K562 (cell line): ENCODE measurements at regions not wholly inside any gene's neighbourhood (a gene's known extent, or its start where the extent isn't known, plus 50 kb on each side); places are given as distances from the start of the nearest gene placed in this dataset.

Source experiments
- ATAC-seq: fragments of 200-7000 bp; cut with Tn5 transposase; 3 replicates; pipeline ENCODE4 v1.9.1; 2020; ENCODE audit warnings: moderate library complexity
- BruUV-seq: library from RNA; stranded (reverse); fragments of 400-500 nt; replicated peaks from 2 replicates; lab custom pipeline; 2021; lab: Mats Ljungman, UMichigan
- CTCF ChIA-PET: fragments of 300-600 bp; formaldehyde crosslinking; extraction: SDS; loops from one replicate; lab custom pipeline; 2021; ENCODE audit warnings: low intra/inter-chr PET ratio; lab: Yijun Ruan, JAX
- POLR2A ChIA-PET: fragments of 300-600, 350-650 bp; sonication (Branson Sonifier 250); formaldehyde crosslinking; extraction: SDS; loops from one replicate; lab custom pipeline; 2021; ENCODE audit warnings: antibody characterized with exemption, inconsistent platforms; lab: Yijun Ruan, JAX
- DNase-seq, 4 experiments: peaks; one replicate each; pipeline versions ENCODE4 v3.0.0 to v3.0.0-alpha.2; 2011 to 2018; ENCODE audit warnings: low spot score in 3 of 4, mixed read lengths in 3 of 4; ENCODE audit errors: extremely low read depth in 1 of 4
- FAIRE-seq: peaks from 2 replicates; lab custom pipeline; 2011; peaks lifted over from hg19 to GRCh38; lab: Jason Lieb, UNC
- H2AFZ ChIP-seq: 2 replicates; pipeline ENCODE4 v1.6.0; 2011; ENCODE audit warnings: low read depth, low read length, control low read depth, inconsistent platforms
- H3K27ac ChIP-seq: fragments of 200-600 bp; 3 replicates; pipeline ENCODE4 v1.8.0; 2011; ENCODE audit warnings: low read depth, mild to moderate bottlenecking, control low read depth, inconsistent platforms, low read length, moderate library complexity, mixed read lengths; ENCODE audit errors: extremely low read depth
- H3K27me3 ChIP-seq, 2 experiments: fragments of 300-600 bp in 1 of 2; 2 replicates in 1 of 2; 3 replicates in 1 of 2; pipeline versions ENCODE4 v1.6.0 to v1.8.0; 2011; ENCODE audit warnings: inconsistent platforms in 2 of 2, low read length in 2 of 2, mild to moderate bottlenecking in 1 of 2, mixed read lengths in 1 of 2, moderate library complexity in 1 of 2; ENCODE audit not compliant: control insufficient read depth in 2 of 2, insufficient read depth in 2 of 2
- H3K36me3 ChIP-seq: fragments of 300-600 bp; 3 replicates; pipeline ENCODE4 v1.8.0; 2011; ENCODE audit warnings: mild to moderate bottlenecking, low read length, inconsistent platforms; ENCODE audit not compliant: control insufficient read depth, insufficient read depth
- H3K4me1 ChIP-seq, 2 experiments: fragments of 200-600 bp in 1 of 2; replicated peaks in 1 of 2; 2 replicates in 1 of 2; 3 replicates in 1 of 2; pipeline versions ENCODE4 v1.5.1 to v1.8.0; 2011; ENCODE audit warnings: inconsistent platforms in 2 of 2, low read length in 2 of 2, mild to moderate bottlenecking in 1 of 2, mixed read lengths in 1 of 2, moderate library complexity in 1 of 2; ENCODE audit not compliant: control insufficient read depth in 2 of 2, insufficient read depth in 2 of 2
- H3K4me2 ChIP-seq: 2 replicates; pipeline ENCODE4 v1.6.1; 2011; ENCODE audit warnings: low read length, control low read depth, inconsistent platforms, mixed read lengths; ENCODE audit not compliant: insufficient read depth
- H3K4me3 ChIP-seq: fragments of 200-600 bp; sonication (generic), shearing (Covaris generic); 2 replicates; pipeline ENCODE4 v1.5.1; 2016; ENCODE audit warnings: control low read depth, inconsistent platforms
- H3K79me2 ChIP-seq: fragments of 200-600 bp; 3 replicates; pipeline ENCODE4 v1.8.0; 2011; ENCODE audit warnings: low read length, inconsistent platforms; ENCODE audit not compliant: control insufficient read depth, insufficient read depth
- H3K9ac ChIP-seq, 2 experiments: 2 replicates each; pipeline versions ENCODE4 v1.6.0 to v1.6.1; 2011; ENCODE audit warnings: low read depth in 2 of 2, low read length in 2 of 2, control low read depth in 1 of 2, inconsistent platforms in 1 of 2, mild to moderate bottlenecking in 1 of 2, mixed read lengths in 1 of 2; ENCODE audit not compliant: insufficient read depth in 1 of 2
- H3K9me1 ChIP-seq: one replicate; pipeline ENCODE4 v1.6.0; 2011; ENCODE audit warnings: inconsistent platforms, mild to moderate bottlenecking, low read length, moderate library complexity; ENCODE audit not compliant: control insufficient read depth, insufficient read depth
- H3K9me3 ChIP-seq: replicated peaks from 2 replicates; pipeline ENCODE4 v1.5.1; 2011; ENCODE audit warnings: low read depth, low read length, inconsistent platforms; ENCODE audit not compliant: control insufficient read depth, insufficient read depth
- H4K20me1 ChIP-seq: replicated peaks from 2 replicates; pipeline ENCODE4 v1.6.1; 2011; ENCODE audit warnings: low read length, inconsistent platforms, mixed read lengths; ENCODE audit not compliant: control insufficient read depth, insufficient read depth
- C11orf30 ChIP-seq: fragments of 450-650 bp; IDR thresholded peaks from 2 replicates; pipeline ENCODE4 v1.6.1; 2016; ENCODE audit warnings: low read depth, mild to moderate bottlenecking
- CREB1 ChIP-seq, 2 experiments: sonication (generic) in 1 of 2; formaldehyde crosslinking in 1 of 2; IDR thresholded peaks; 2 replicates each; pipeline versions ENCODE4 v1.6.1 to v1.8.0; 2012 to 2022; ENCODE audit warnings: inconsistent platforms in 1 of 2, mild to moderate bottlenecking in 1 of 2, missing genetic modification reagents in 1 of 2, moderate library complexity in 1 of 2
- EP300 ChIP-seq: IDR thresholded peaks from 2 replicates; pipeline ENCODE4 v1.6.1; 2012; ENCODE audit warnings: low read length, improper control_type of control experiment
- HCFC1 ChIP-seq: IDR thresholded peaks from 2 replicates; pipeline ENCODE4 v1.6.1; 2012; ENCODE audit warnings: low read depth, low read length, improper control_type of control experiment
- ILK ChIP-seq: fragments of 450-650 bp; IDR thresholded peaks from 2 replicates; pipeline ENCODE4 v1.6.1; 2016; ENCODE audit warnings: missing genetic modification characterization, low read depth, mild to moderate bottlenecking, missing compliant biosample characterization, moderate library complexity, borderline replicate concordance
- SIN3A ChIP-seq, 2 experiments: fragments of 150-350 bp in 1 of 2; IDR thresholded peaks; 2 replicates each; pipeline ENCODE4 v1.6.1; 2011 to 2016; ENCODE audit warnings: borderline replicate concordance in 2 of 2, low read depth in 2 of 2, low read length in 2 of 2, mild to moderate bottlenecking in 2 of 2, moderate library complexity in 2 of 2; ENCODE audit not compliant: control insufficient read depth in 1 of 2
- SPI1 ChIP-seq: IDR thresholded peaks from 2 replicates; pipeline ENCODE4 v1.6.1; 2011; ENCODE audit warnings: low read depth, low read length, control low read depth, borderline replicate concordance
- SRF ChIP-seq, 2 experiments: fragments of 250-450, 450-650 bp in 1 of 2; sonication (Bioruptor Pico) in 1 of 2; sonication (generic) in 1 of 2; formaldehyde crosslinking; IDR thresholded peaks; 2 replicates each; pipeline versions ENCODE4 v1.5.0 to v1.5.1; 2020 to 2022; ENCODE audit warnings: mild to moderate bottlenecking in 1 of 2, missing genetic modification reagents in 1 of 2
- U2AF2 ChIP-seq: fragments of 200-400 bp; formaldehyde crosslinking; optimal IDR thresholded peaks from 2 replicates; pipeline ENCODE3; 2017; ENCODE audit warnings: low read depth, mild to moderate bottlenecking, low read length
- ZBTB17 ChIP-seq: fragments of 450-650 bp; formaldehyde crosslinking; IDR thresholded peaks from 2 replicates; pipeline ENCODE4 v1.4.0; 2020; ENCODE audit warnings: mild to moderate bottlenecking
- ZNF121 ChIP-seq: sonication (generic); formaldehyde crosslinking; conservative IDR thresholded peaks from 2 replicates; pipeline ENCODE4 v1.8.0; 2022; ENCODE audit warnings: missing genetic modification reagents
- ZNF217 ChIP-seq: sonication (generic); formaldehyde crosslinking; IDR thresholded peaks from 2 replicates; pipeline ENCODE4 v1.8.0; 2022; ENCODE audit warnings: mild to moderate bottlenecking, missing genetic modification reagents
- WGBS: fragments of 100-300 bp; shearing (Covaris generic); methylation state at CpG from one replicate; pipeline ENCODE4 v1.1.6; 2016; ENCODE audit warnings: low coverage, mixed read lengths; ENCODE audit not compliant: insufficient coverage; ENCODE audit errors: missing lambda C conversion rate; 5-methylcytosine and 5-hydroxymethylcytosine counted together
- in situ Hi-C: fragments of 300-500 bp; cut with MboI; formaldehyde crosslinking; loops from 4 replicates; pipeline ENCODE4 v1.15.0; 2018; ENCODE audit warnings: inconsistent platforms, mixed read lengths
- intact Hi-C: fragments of 100-400 bp; cut with micrococcal nuclease; formaldehyde crosslinking; loops from 2 replicates; pipeline ENCODE4 v1.14.2; 2022
- TF ChIP-seq, protein P1 (sequence below): fragments of 450-650 bp; formaldehyde crosslinking; IDR thresholded peaks from 2 replicates; pipeline ENCODE4 v1.4.0; 2020; ENCODE audit warnings: mild to moderate bottlenecking

- FAIRE-seq = no peak
- BruUV-seq = no TSS peak
- POLR2A ChIA-PET = no interaction called here
Observed at GRCh38 chr14:43169722-43170121, 1337.4 kb downstream of the FSCB start.

GRCh38 chr14:43168371-43168925, 1338.6 kb downstream of the FSCB start:
- ATAC-seq = no peak
- Histone ChIP-seq H3K9me1 (no peaks in the 10 kb centered on the region), H3K4me2 (no peak overlapping the region), H3K9ac (no peak overlapping the region), H3K9me3 (no peaks in the 10 kb centered on the region), H3K4me3 (no peak overlapping the region), H2AFZ (no peak overlapping the region), H4K20me1 (no peaks in the 10 kb centered on the region), H3K4me1 (no peaks in the 10 kb centered on the region), H3K27me3 (no peaks in the 10 kb centered on the region), H3K27ac (no peak overlapping the region), H3K36me3 (no peaks in the 10 kb centered on the region), H3K79me2 (no peaks in the 10 kb centered on the region)
- CTCF ChIA-PET = no interaction called here
- 0% methylated on average over 1 of the region's 1 CpG for whole genome bisulfite sequencing
- intact Hi-C loops = no loop called here
- no peak for FAIRE-seq
- in situ Hi-C loops = no loop called here
- DNase-seq = no peak
- POLR2A ChIA-PET = no interaction called here
- no TSS peak for BruUV-seq
- TF ChIP-seq C11orf30 (no peak), SPI1 (no peak), SRF (CRISPR knock-in tag; IDR thresholded peaks at IDR 0.05) (no peak), SIN3A (IDR thresholded peaks at IDR 0.05; ENCODE audit: borderline replicate concordance in 2 of 2, control insufficient read depth in 1 of 2, low read depth in 2 of 2, low read length in 2 of 2) (no peak), ZNF121 (CRISPR knock-in tag) (no peak), ZBTB17 (CRISPR knock-in tag) (no peak), ZNF217 (no peak), CREB1 (IDR thresholded peaks at IDR 0.05) (no peak), CREB1 (CRISPR knock-in tag; IDR thresholded peaks at IDR 0.05) (no peak), ILK (no peak)
- TF ChIP-seq, protein P1, sequence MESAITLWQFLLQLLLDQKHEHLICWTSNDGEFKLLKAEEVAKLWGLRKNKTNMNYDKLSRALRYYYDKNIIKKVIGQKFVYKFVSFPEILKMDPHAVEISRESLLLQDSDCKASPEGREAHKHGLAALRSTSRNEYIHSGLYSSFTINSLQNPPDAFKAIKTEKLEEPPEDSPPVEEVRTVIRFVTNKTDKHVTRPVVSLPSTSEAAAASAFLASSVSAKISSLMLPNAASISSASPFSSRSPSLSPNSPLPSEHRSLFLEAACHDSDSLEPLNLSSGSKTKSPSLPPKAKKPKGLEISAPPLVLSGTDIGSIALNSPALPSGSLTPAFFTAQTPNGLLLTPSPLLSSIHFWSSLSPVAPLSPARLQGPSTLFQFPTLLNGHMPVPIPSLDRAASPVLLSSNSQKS (CRISPR knock-in tag) = no peak

More at GRCh38 chr14:43169722-43170121, 1337.4 kb downstream of the FSCB start:
- no peaks in the 10 kb centered on the region for H3K9me1 ChIP-seq
- H3K4me3 ChIP-seq = no peak overlapping the region
- TF ChIP-seq U2AF2 = no peak
- TF ChIP-seq HCFC1 = no peak
- no peak for TF ChIP-seq EP300
- TF ChIP-seq, all 486 proteins: peak for 0
- CTCF ChIA-PET = no interaction called here
- in situ Hi-C loops (no loop called here), intact Hi-C loops (no loop called here)
- no peak overlapping the region for H3K9ac ChIP-seq
- ATAC-seq (no peak), DNase-seq (no peak)
- H3K79me2 ChIP-seq = no peaks in the 10 kb centered on the region
- no peaks in the 10 kb centered on the region for H3K27me3 ChIP-seq
- no peak overlapping the region for H3K27ac ChIP-seq
- H3K9me3 ChIP-seq = no peaks in the 10 kb centered on the region
- no peak overlapping the region for H2AFZ ChIP-seq
- no peak overlapping the region for H3K4me2 ChIP-seq
- WGBS = 0% methylated on average over 2 of the region's 2 CpGs
- H3K36me3 ChIP-seq = no peaks in the 10 kb centered on the region
- no peaks in the 10 kb centered on the region for H3K4me1 ChIP-seq
- H4K20me1 ChIP-seq = no peaks in the 10 kb centered on the region
